GM12878 (cell line): ENCODE measurements at regions not wholly inside any gene's neighbourhood (a gene's known extent, or its start where the extent isn't known, plus 50 kb on each side); places are given as distances from the start of the nearest gene placed in this dataset.

Experiments used
- ATAC-seq: fragments of 200-7000 bp; cut with Tn5 transposase; 3 replicates; pipeline ENCODE4 v1.9.1; 2020; ENCODE audit warnings: mild to moderate bottlenecking, moderate library complexity
- BruUV-seq: library from RNA; stranded (reverse); fragments of 400-500 nt; replicated peaks from 2 replicates; lab custom pipeline; 2021; lab: Mats Ljungman, UMichigan
- CTCF ChIA-PET: fragments of 300-600 bp; sonication (Branson Sonifier 250); formaldehyde crosslinking; extraction: SDS; loops from one replicate; lab custom pipeline; 2021; ENCODE audit warnings: inconsistent platforms; lab: Yijun Ruan, JAX
- POLR2A ChIA-PET: fragments of 350-600 bp; formaldehyde crosslinking; extraction: SDS; loops from one replicate; lab custom pipeline; 2021; ENCODE audit warnings: inconsistent platforms; lab: Charles Lee
- RAD21 ChIA-PET: fragments of 300-600 bp; sonication (Branson Sonifier 250); formaldehyde crosslinking; loops from one replicate; lab custom pipeline; 2023; ENCODE audit warnings: antibody characterized with exemption; ENCODE audit not compliant: unreplicated experiment; lab: Charles Lee
- SMC1A ChIA-PET: fragments of 300-600 bp; sonication (Branson Sonifier 250); formaldehyde crosslinking; loops from one replicate; lab custom pipeline; 2023; ENCODE audit not compliant: unreplicated experiment, uncharacterized antibody; lab: Charles Lee
- DNase-seq: peaks from one replicate; pipeline ENCODE4 v3.0.0-alpha.2; 2011; ENCODE audit warnings: low read depth, low spot score
- FAIRE-seq: peaks from 3 replicates; lab custom pipeline; 2011; peaks lifted over from hg19 to GRCh38; lab: Jason Lieb, UNC
- H2AFZ ChIP-seq: 2 replicates; pipeline ENCODE4 v1.6.0; 2011; ENCODE audit warnings: low read depth, low read length, control low read depth; ENCODE audit not compliant: control insufficient read depth
- H3K27ac ChIP-seq: 2 replicates; pipeline ENCODE4 v1.5.1; 2011; ENCODE audit warnings: control low read depth; ENCODE audit not compliant: control insufficient read depth, insufficient read depth
- H3K27me3 ChIP-seq, 2 experiments: replicated peaks in 1 of 2; 2 replicates each; pipeline versions ENCODE4 v1.6.0 to v1.6.1; 2011; ENCODE audit warnings: low read length in 1 of 2; ENCODE audit not compliant: control insufficient read depth in 2 of 2, insufficient read depth in 2 of 2
- H3K36me3 ChIP-seq, 2 experiments: 2 replicates each; pipeline ENCODE4 v1.5.1; 2011; ENCODE audit warnings: low read length in 1 of 2; ENCODE audit not compliant: control insufficient read depth in 2 of 2, insufficient read depth in 2 of 2
- H3K4me1 ChIP-seq: 2 replicates; pipeline ENCODE4 v1.6.1; 2011; ENCODE audit warnings: mild to moderate bottlenecking, low read length, moderate library complexity, mixed read lengths; ENCODE audit not compliant: control insufficient read depth, insufficient read depth
- H3K4me2 ChIP-seq: 2 replicates; pipeline ENCODE4 v1.6.0; 2011; ENCODE audit warnings: control low read depth; ENCODE audit not compliant: control insufficient read depth, insufficient read depth
- H3K4me3 ChIP-seq: fragments of 200-600 bp; sonication (generic); 2 replicates; pipeline ENCODE4 v1.5.1; 2016
- H3K79me2 ChIP-seq: 2 replicates; pipeline ENCODE4 v1.6.0; 2011; ENCODE audit warnings: low read length; ENCODE audit not compliant: control insufficient read depth, insufficient read depth
- H3K9ac ChIP-seq: 2 replicates; pipeline ENCODE4 v1.8.0; 2011; ENCODE audit warnings: low read length, control low read depth, mixed read lengths; ENCODE audit not compliant: control insufficient read depth, insufficient read depth
- H3K9me3 ChIP-seq: replicated peaks from 3 replicates; pipeline ENCODE4 v1.5.1; 2011; ENCODE audit warnings: mild to moderate bottlenecking, low read length; ENCODE audit not compliant: control insufficient read depth, insufficient read depth
- H4K20me1 ChIP-seq: 2 replicates; pipeline ENCODE4 v1.6.0; 2011; ENCODE audit not compliant: control insufficient read depth, insufficient read depth
- BCL11A ChIP-seq: IDR thresholded peaks from 2 replicates; pipeline ENCODE4 v1.6.1; 2011; ENCODE audit warnings: low read depth, low read length
- CHD1 ChIP-seq: IDR thresholded peaks from 2 replicates; pipeline ENCODE4 v1.6.1; 2012; ENCODE audit warnings: low read depth, low read length, improper control_type of control experiment
- EED ChIP-seq: sonication (generic); IDR thresholded peaks from 2 replicates; pipeline ENCODE4 v1.6.1; 2016; ENCODE audit warnings: antibody characterized with exemption, low read depth
- EZH2 ChIP-seq: IDR thresholded peaks from 2 replicates; pipeline ENCODE4 v1.6.1; 2012; ENCODE audit warnings: low read depth, mild to moderate bottlenecking, control low read depth, inconsistent platforms, low read length, borderline replicate concordance; ENCODE audit not compliant: control insufficient read depth
- NFIC ChIP-seq: IDR thresholded peaks from 2 replicates; pipeline ENCODE4 v1.6.1; 2012; ENCODE audit warnings: low read depth, mild to moderate bottlenecking, inconsistent platforms, low read length, moderate library complexity
- NR2C2 ChIP-seq: IDR thresholded peaks from 2 replicates; pipeline ENCODE4 v1.6.1; 2011; ENCODE audit warnings: borderline replicate concordance, low read depth; ENCODE audit not compliant: control insufficient read depth, insufficient read length
- PKNOX1 ChIP-seq: fragments of 450-650 bp; IDR thresholded peaks from 2 replicates; pipeline ENCODE4 v1.6.1; 2016; ENCODE audit warnings: mild to moderate bottlenecking
- PML ChIP-seq: IDR thresholded peaks from 2 replicates; pipeline ENCODE4 v1.6.1; 2012; ENCODE audit warnings: low read length, inconsistent platforms
- SP1 ChIP-seq: IDR thresholded peaks from one replicate; pipeline ENCODE4 v1.6.1; 2011; ENCODE audit warnings: low read depth, low read length
- TARDBP ChIP-seq: IDR thresholded peaks from 2 replicates; pipeline ENCODE4 v1.6.1; 2016; ENCODE audit warnings: borderline replicate concordance
- ZZZ3 ChIP-seq: IDR thresholded peaks from 2 replicates; pipeline ENCODE4 v1.6.1; 2011; ENCODE audit warnings: low read depth; ENCODE audit not compliant: control insufficient read depth, insufficient read length
- WGBS: methylation state at CpG from one replicate; pipeline ENCODE4 v1.1.6; 2016; ENCODE audit warnings: low lambda C conversion rate; ENCODE audit not compliant: insufficient replicate concordance, insufficient coverage; ENCODE audit errors: missing lambda C conversion rate; 5-methylcytosine and 5-hydroxymethylcytosine counted together
- in situ Hi-C: fragments of 300-500 bp; cut with MboI; formaldehyde crosslinking; loops from 9 replicates; pipeline ENCODE4 v1.14.3; 2018; ENCODE audit warnings: mixed read lengths
- intact Hi-C: fragments of 100-400 bp; cut with micrococcal nuclease; formaldehyde crosslinking; loops from one replicate; pipeline ENCODE4 v1.14.2; 2022; ENCODE audit not compliant: unreplicated experiment
- TF ChIP-seq, protein P1 (sequence below): fragments of 450-650 bp; IDR thresholded peaks from 2 replicates; pipeline ENCODE4 v1.6.1; 2017; ENCODE audit warnings: mild to moderate bottlenecking, moderate library complexity
- TF ChIP-seq, protein P2 (sequence below): fragments of 450-650 bp; IDR thresholded peaks from 2 replicates; pipeline ENCODE4 v1.6.1; 2017; ENCODE audit warnings: mild to moderate bottlenecking, moderate library complexity

GRCh38 chr15:24898715-24899272 lies 56.0 kb upstream of the SNRPN start:
- Histone ChIP-seq H3K27ac (no peak overlapping the region), H3K27me3 (no peaks in the 10 kb centered on the region), H3K4me3 (no peak overlapping the region), H3K9ac (no peak overlapping the region), H3K9me3 (no peaks in the 10 kb centered on the region), H3K36me3 (no peaks in the 10 kb centered on the region), H2AFZ (no peak overlapping the region), H4K20me1 (no peaks in the 10 kb centered on the region), H3K79me2 (no peaks in the 10 kb centered on the region), H3K4me2 (no peak overlapping the region), H3K4me1 (no peaks in the 10 kb centered on the region)
- DNase-seq, result no peak
- ChIA-PET CTCF (interaction anchor here (0.9 kb wide), 1 partner anchor 10 kb away, joined by 3 read pairs; no protein-coding TSS in a partner anchor), SMC1A (no interaction called here), RAD21 (no interaction called here), POLR2A (interaction anchor here (0.6 kb wide), 1 partner anchor 9 kb away, joined by 3 read pairs; no protein-coding TSS in a partner anchor)
- WGBS, result 4% methylated on average over 8 of the region's 8 CpGs
- BruUV-seq, result no TSS peak
- no peak for ATAC-seq
- in situ Hi-C loops (no loop called here), intact Hi-C loops (no loop called here)
- FAIRE-seq, result no peak
- TF ChIP-seq, protein P1, sequence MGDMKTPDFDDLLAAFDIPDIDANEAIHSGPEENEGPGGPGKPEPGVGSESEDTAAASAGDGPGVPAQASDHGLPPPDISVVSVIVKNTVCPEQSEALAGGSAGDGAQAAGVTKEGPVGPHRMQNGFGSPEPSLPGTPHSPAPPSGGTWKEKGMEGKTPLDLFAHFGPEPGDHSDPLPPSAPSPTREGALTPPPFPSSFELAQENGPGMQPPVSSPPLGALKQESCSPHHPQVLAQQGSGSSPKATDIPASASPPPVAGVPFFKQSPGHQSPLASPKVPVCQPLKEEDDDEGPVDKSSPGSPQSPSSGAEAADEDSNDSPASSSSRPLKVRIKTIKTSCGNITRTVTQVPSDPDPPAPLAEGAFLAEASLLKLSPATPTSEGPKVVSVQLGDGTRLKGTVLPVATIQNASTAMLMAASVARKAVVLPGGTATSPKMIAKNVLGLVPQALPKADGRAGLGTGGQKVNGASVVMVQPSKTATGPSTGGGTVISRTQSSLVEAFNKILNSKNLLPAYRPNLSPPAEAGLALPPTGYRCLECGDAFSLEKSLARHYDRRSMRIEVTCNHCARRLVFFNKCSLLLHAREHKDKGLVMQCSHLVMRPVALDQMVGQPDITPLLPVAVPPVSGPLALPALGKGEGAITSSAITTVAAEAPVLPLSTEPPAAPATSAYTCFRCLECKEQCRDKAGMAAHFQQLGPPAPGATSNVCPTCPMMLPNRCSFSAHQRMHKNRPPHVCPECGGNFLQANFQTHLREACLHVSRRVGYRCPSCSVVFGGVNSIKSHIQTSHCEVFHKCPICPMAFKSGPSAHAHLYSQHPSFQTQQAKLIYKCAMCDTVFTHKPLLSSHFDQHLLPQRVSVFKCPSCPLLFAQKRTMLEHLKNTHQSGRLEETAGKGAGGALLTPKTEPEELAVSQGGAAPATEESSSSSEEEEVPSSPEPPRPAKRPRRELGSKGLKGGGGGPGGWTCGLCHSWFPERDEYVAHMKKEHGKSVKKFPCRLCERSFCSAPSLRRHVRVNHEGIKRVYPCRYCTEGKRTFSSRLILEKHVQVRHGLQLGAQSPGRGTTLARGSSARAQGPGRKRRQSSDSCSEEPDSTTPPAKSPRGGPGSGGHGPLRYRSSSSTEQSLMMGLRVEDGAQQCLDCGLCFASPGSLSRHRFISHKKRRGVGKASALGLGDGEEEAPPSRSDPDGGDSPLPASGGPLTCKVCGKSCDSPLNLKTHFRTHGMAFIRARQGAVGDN, result no peak
- TF ChIP-seq, protein P2, sequence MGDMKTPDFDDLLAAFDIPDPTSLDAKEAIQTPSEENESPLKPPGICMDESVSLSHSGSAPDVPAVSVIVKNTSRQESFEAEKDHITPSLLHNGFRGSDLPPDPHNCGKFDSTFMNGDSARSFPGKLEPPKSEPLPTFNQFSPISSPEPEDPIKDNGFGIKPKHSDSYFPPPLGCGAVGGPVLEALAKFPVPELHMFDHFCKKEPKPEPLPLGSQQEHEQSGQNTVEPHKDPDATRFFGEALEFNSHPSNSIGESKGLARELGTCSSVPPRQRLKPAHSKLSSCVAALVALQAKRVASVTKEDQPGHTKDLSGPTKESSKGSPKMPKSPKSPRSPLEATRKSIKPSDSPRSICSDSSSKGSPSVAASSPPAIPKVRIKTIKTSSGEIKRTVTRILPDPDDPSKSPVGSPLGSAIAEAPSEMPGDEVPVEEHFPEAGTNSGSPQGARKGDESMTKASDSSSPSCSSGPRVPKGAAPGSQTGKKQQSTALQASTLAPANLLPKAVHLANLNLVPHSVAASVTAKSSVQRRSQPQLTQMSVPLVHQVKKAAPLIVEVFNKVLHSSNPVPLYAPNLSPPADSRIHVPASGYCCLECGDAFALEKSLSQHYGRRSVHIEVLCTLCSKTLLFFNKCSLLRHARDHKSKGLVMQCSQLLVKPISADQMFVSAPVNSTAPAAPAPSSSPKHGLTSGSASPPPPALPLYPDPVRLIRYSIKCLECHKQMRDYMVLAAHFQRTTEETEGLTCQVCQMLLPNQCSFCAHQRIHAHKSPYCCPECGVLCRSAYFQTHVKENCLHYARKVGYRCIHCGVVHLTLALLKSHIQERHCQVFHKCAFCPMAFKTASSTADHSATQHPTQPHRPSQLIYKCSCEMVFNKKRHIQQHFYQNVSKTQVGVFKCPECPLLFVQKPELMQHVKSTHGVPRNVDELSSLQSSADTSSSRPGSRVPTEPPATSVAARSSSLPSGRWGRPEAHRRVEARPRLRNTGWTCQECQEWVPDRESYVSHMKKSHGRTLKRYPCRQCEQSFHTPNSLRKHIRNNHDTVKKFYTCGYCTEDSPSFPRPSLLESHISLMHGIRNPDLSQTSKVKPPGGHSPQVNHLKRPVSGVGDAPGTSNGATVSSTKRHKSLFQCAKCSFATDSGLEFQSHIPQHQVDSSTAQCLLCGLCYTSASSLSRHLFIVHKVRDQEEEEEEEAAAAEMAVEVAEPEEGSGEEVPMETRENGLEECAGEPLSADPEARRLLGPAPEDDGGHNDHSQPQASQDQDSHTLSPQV, result no peak
- TF ChIP-seq NFIC (no peak), ZZZ3 (no peak), EZH2 (no peak), PML (no peak), CHD1 (no peak), TARDBP (no peak), SP1 (no peak), PKNOX1 (no peak), NR2C2 (no peak), EED (no peak), BCL11A (no peak)
